Upper lobe of right lung (tissue), 1 donor: ENCODE measurements at regions not wholly inside any gene's neighbourhood (a gene's known extent, or its start where the extent isn't known, plus 50 kb on each side); places are given as distances from the start of the nearest gene placed in this dataset.
"Not testable (repeated sequence)": the region's sequence is repeated elsewhere in the genome, so short reads cannot be mapped to it uniquely, and the experiment has no call there.

Source experiments
- ATAC-seq: fragments of 200-7000 bp; cut with Tn5 transposase; one replicate; pipeline ENCODE4 v1.9.1; 2020; ENCODE audit warnings: mild to moderate bottlenecking, moderate library complexity
- DNase-seq: peaks from one replicate; pipeline ENCODE4 v3.0.0-alpha.2; 2020
- H3K27ac ChIP-seq: fragments of 200-600 bp; one replicate; pipeline ENCODE4 v1.8.0; 2022
- H3K27me3 ChIP-seq: fragments of 200-600 bp; one replicate; pipeline ENCODE4 v1.8.0; 2022; ENCODE audit warnings: mild to moderate bottlenecking
- H3K36me3 ChIP-seq: fragments of 200-600 bp; one replicate; pipeline ENCODE4 v1.8.0; 2022
- H3K4me1 ChIP-seq: fragments of 200-600 bp; one replicate; pipeline ENCODE4 v1.8.0; 2022
- H3K4me3 ChIP-seq: fragments of 200-600 bp; one replicate; pipeline ENCODE4 v1.8.0; 2022; ENCODE audit warnings: mild to moderate bottlenecking
- H3K9me3 ChIP-seq: fragments of 200-600 bp; one replicate; pipeline ENCODE4 v1.8.0; 2022
- CTCF ChIP-seq: fragments of 200-600 bp; IDR thresholded peaks from one replicate; pipeline ENCODE4 v1.8.0; 2022; ENCODE audit warnings: antibody characterized with exemption
- intact Hi-C: fragments of 100-400 bp; cut with DNase I; formaldehyde crosslinking; loops from one replicate; pipeline ENCODE4 v1.11.0; 2022
- donor health status: DM: no; HTN: yes; CAD: no; lungs with severe emphysema.

GRCh38 chr14:106808458-106808857, 1282.1 kb downstream of the TMEM121 start:
- Histone ChIP-seq H3K36me3 (no peaks in the 10 kb centered on the region), H3K27ac (no peak overlapping the region), H3K27me3 (peaks cover 11% of the 10 kb centered on the region), H3K4me3 (no peak overlapping the region), H3K9me3 (no peaks in the 10 kb centered on the region), H3K4me1 (no peaks in the 10 kb centered on the region)
- ATAC-seq (no peak), DNase-seq (no peak)
- TF ChIP-seq CTCF = no peak
- intact Hi-C loops = no loop called here

DNA sequence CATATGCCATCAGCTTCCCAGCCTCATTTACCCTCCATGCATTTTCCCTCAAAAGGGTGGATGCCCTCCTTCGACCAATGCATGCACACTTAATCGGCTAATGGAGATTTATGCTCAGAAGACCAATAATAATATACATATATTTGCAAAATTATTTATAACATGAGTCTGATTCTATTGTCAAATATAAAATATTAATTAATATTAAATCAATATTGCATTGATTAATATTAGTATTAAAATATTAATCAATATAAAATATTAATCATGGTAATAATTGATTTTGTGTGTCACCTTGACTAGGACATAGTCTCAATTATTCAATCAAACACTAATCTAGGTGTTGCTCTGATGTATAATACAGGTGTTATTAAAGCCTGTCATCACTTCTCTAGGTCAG, 1282.5 kb downstream of the TMEM121 start:
- intact Hi-C loops = no loop called here

DNA sequence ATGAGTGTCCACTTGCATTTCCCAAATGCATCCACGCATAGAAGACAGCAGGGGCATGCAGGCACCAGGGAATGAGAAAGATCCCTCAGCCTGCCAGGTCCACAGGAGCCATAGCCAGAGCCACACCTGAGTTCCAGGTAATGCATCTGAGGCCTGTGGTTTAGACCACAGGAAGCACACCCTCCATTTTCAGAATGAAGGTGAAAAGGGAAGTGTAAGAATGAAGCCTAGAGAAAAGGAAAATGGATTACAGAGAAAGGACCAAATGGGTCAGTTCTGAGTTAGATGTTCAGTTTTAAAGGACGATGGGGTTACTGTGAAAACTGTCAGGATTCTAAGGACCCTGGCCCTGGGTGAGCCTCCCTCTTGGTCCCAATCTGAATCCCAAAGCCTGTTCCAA, 1283.2 kb downstream of the TMEM121 start:
- intact Hi-C loops = no loop called here
- Histone ChIP-seq H3K36me3 (no peaks in the 10 kb centered on the region), H3K27ac (no peak overlapping the region), H3K9me3 (no peaks in the 10 kb centered on the region), H3K4me1 (no peaks in the 10 kb centered on the region), H3K4me3 (no peak overlapping the region), H3K27me3 (peaks cover 5% of the 10 kb centered on the region)
- no peak for DNase-seq
- TF ChIP-seq CTCF = no peak
- ATAC-seq = no peak

More for the DNA sequence above, 1282.5 kb downstream of the TMEM121 start:
- H3K27ac ChIP-seq = no peak overlapping the region
- no peak overlapping the region for H3K4me3 ChIP-seq
- no peaks in the 10 kb centered on the region for H3K36me3 ChIP-seq
- DNase-seq (no peak), ATAC-seq (no peak)
- TF ChIP-seq CTCF = no peak
- H3K9me3 ChIP-seq = no peaks in the 10 kb centered on the region
- no peaks in the 10 kb centered on the region for H3K4me1 ChIP-seq
- peaks cover 11% of the 10 kb centered on the region for H3K27me3 ChIP-seq

- intact Hi-C loops, ATAC-seq, H3K27me3 ChIP-seq, H3K27ac ChIP-seq, DNase-seq, H3K4me3 ChIP-seq, H3K36me3 ChIP-seq, H3K9me3 ChIP-seq, H3K4me1 ChIP-seq: not testable (repeated sequence)
Observed at GRCh38 chr14:106810168-106810567, 1283.8 kb downstream of the TMEM121 start.

DNA sequence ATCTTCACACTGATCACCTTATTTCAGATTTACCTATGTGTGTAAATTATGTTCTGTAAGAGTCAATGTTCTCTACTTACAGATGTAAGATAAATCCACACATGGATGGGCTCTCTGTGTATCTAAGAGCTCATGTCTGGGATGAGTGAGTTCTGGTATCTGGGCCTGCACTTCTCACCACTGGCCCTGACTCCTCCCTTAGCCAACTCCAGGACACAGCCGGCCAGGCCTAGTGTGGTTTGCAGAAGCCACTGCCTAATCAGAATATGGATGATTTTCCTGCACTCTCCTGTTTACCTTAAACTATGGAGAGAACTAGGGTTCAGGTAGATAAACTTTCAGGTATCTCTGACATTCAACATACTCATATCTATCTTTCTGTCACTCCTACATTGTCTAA, 1284.8 kb downstream of the TMEM121 start:
- Histone ChIP-seq H3K36me3 (no peaks in the 10 kb centered on the region), H3K9me3 (no peaks in the 10 kb centered on the region), H3K4me1 (no peaks in the 10 kb centered on the region), H3K27ac (no peak overlapping the region), H3K27me3 (no peaks in the 10 kb centered on the region), H3K4me3 (no peak overlapping the region)
- DNase-seq (no peak), ATAC-seq (no peak)
- TF ChIP-seq CTCF = no peak
- intact Hi-C loops = no loop called here

GRCh38 chr14:106812788-106813476, 1286.5 kb downstream of the TMEM121 start:
- Histone ChIP-seq H3K27ac (no peak overlapping the region), H3K9me3 (no peaks in the 10 kb centered on the region), H3K4me3 (no peak overlapping the region), H3K36me3 (no peaks in the 10 kb centered on the region), H3K4me1 (no peaks in the 10 kb centered on the region), H3K27me3 (no peaks in the 10 kb centered on the region)
- TF ChIP-seq CTCF = no peak
- intact Hi-C loops = no loop called here
- ATAC-seq (peak; percentile 37), DNase-seq (no peak)
